ENCODE measurements at regions not wholly inside any gene's neighbourhood (a gene's known extent, or its start where the extent isn't known, plus 50 kb on each side); places are given as distances from the start of the nearest gene placed in this dataset.

- Mint-ChIP-seq H3K9me3 (ENCODE audit: unreplicated experiment) (peaks cover 3% of the 10 kb centered on the region), H3K36me3 (ENCODE audit: unreplicated experiment) (no peaks in the 10 kb centered on the region), H3K4me1 (ENCODE audit: low read depth, unreplicated experiment) (peaks cover 10% of the 10 kb centered on the region), H3K27ac (ENCODE audit: unreplicated experiment) (no peak overlapping the region), H3K4me3 (ENCODE audit: unreplicated experiment) (no peak overlapping the region), H3K27me3 (ENCODE audit: unreplicated experiment) (no peaks in the 10 kb centered on the region)
- TF ChIP-seq, protein P1, sequence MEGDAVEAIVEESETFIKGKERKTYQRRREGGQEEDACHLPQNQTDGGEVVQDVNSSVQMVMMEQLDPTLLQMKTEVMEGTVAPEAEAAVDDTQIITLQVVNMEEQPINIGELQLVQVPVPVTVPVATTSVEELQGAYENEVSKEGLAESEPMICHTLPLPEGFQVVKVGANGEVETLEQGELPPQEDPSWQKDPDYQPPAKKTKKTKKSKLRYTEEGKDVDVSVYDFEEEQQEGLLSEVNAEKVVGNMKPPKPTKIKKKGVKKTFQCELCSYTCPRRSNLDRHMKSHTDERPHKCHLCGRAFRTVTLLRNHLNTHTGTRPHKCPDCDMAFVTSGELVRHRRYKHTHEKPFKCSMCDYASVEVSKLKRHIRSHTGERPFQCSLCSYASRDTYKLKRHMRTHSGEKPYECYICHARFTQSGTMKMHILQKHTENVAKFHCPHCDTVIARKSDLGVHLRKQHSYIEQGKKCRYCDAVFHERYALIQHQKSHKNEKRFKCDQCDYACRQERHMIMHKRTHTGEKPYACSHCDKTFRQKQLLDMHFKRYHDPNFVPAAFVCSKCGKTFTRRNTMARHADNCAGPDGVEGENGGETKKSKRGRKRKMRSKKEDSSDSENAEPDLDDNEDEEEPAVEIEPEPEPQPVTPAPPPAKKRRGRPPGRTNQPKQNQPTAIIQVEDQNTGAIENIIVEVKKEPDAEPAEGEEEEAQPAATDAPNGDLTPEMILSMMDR (IDR thresholded peaks at IDR 0.05; ENCODE audit: partially characterized antibody, unreplicated experiment) = no peak
- no peak for DNase-seq
These were observed 904.2 kb downstream of the KCNT2 start for GRCh38 chr1:195704028-195704427.

GRCh38 chr1:195701149-195701548 lies 907.1 kb downstream of the KCNT2 start:
- no peaks in the 10 kb centered on the region for H3K36me3 Mint-ChIP-seq (ENCODE audit: unreplicated experiment)
- H3K27ac Mint-ChIP-seq (ENCODE audit: unreplicated experiment) = no peak overlapping the region
- H3K4me1 Mint-ChIP-seq (ENCODE audit: low read depth, unreplicated experiment) = no peaks in the 10 kb centered on the region
- TF ChIP-seq, protein P1 (IDR thresholded peaks at IDR 0.05; ENCODE audit: partially characterized antibody, unreplicated experiment) = no peak
- no peaks in the 10 kb centered on the region for H3K9me3 Mint-ChIP-seq (ENCODE audit: unreplicated experiment)
- DNase-seq = no peak
- no peak overlapping the region for H3K4me3 Mint-ChIP-seq (ENCODE audit: unreplicated experiment)
- H3K27me3 Mint-ChIP-seq (ENCODE audit: unreplicated experiment) = no peaks in the 10 kb centered on the region

DNA sequence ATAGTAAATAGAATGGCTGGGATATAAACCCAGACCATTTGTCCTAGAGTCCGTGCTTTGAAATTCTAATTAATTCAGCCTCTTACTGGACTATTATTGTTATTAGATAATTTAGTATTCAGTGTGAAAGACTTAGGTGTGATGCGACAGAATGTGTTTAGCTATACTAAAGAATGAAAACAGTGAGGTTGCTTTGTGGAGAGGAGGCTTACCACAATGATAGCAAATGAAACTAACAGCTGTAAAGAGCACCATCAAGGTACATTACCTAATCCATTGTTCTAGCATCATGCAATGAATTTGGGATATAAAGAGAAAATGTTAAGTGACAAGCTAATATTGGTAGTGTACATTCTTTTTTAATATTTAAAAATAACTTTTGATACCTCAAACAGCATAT lies 911.1 kb downstream of the KCNT2 start:
- H3K4me3 Mint-ChIP-seq (ENCODE audit: unreplicated experiment) = no peak overlapping the region
- H3K27ac Mint-ChIP-seq (ENCODE audit: unreplicated experiment) = no peak overlapping the region
- no peaks in the 10 kb centered on the region for H3K27me3 Mint-ChIP-seq (ENCODE audit: unreplicated experiment)
- H3K36me3 Mint-ChIP-seq (ENCODE audit: unreplicated experiment) = no peaks in the 10 kb centered on the region
- no peak for DNase-seq
- no peaks in the 10 kb centered on the region for H3K4me1 Mint-ChIP-seq (ENCODE audit: low read depth, unreplicated experiment)
- TF ChIP-seq, protein P1 (IDR thresholded peaks at IDR 0.05; ENCODE audit: partially characterized antibody, unreplicated experiment) = no peak
- no peaks in the 10 kb centered on the region for H3K9me3 Mint-ChIP-seq (ENCODE audit: unreplicated experiment)

GRCh38 chr1:195686764-195687163 lies 921.5 kb downstream of the KCNT2 start:
- no peaks in the 10 kb centered on the region for H3K9me3 Mint-ChIP-seq (ENCODE audit: unreplicated experiment)

GRCh38 chr1:195664628-195665027 lies 943.6 kb downstream of the KCNT2 start:
- Mint-ChIP-seq H3K36me3 (ENCODE audit: unreplicated experiment) (no peaks in the 10 kb centered on the region), H3K9me3 (ENCODE audit: unreplicated experiment) (no peaks in the 10 kb centered on the region), H3K4me1 (ENCODE audit: low read depth, unreplicated experiment) (no peaks in the 10 kb centered on the region), H3K27me3 (ENCODE audit: unreplicated experiment) (no peaks in the 10 kb centered on the region), H3K27ac (ENCODE audit: unreplicated experiment) (no peak overlapping the region), H3K4me3 (ENCODE audit: unreplicated experiment) (no peak overlapping the region)
- TF ChIP-seq, protein P1 (IDR thresholded peaks at IDR 0.05; ENCODE audit: partially characterized antibody, unreplicated experiment) = no peak
- DNase-seq = no peak

More at GRCh38 chr1:195686764-195687163, 921.5 kb downstream of the KCNT2 start:
- Mint-ChIP-seq H3K4me1 (ENCODE audit: low read depth, unreplicated experiment) (no peaks in the 10 kb centered on the region), H3K4me3 (ENCODE audit: unreplicated experiment) (no peak overlapping the region), H3K36me3 (ENCODE audit: unreplicated experiment) (no peaks in the 10 kb centered on the region), H3K27me3 (ENCODE audit: unreplicated experiment) (no peaks in the 10 kb centered on the region), H3K27ac (ENCODE audit: unreplicated experiment) (no peak overlapping the region)
- DNase-seq = no peak
- TF ChIP-seq, protein P1 (IDR thresholded peaks at IDR 0.05; ENCODE audit: partially characterized antibody, unreplicated experiment) = no peak
